ENCODE measurements at regions not wholly inside any gene's neighbourhood (a gene's known extent, or its start where the extent isn't known, plus 50 kb on each side); places are given as distances from the start of the nearest gene placed in this dataset.

DNA sequence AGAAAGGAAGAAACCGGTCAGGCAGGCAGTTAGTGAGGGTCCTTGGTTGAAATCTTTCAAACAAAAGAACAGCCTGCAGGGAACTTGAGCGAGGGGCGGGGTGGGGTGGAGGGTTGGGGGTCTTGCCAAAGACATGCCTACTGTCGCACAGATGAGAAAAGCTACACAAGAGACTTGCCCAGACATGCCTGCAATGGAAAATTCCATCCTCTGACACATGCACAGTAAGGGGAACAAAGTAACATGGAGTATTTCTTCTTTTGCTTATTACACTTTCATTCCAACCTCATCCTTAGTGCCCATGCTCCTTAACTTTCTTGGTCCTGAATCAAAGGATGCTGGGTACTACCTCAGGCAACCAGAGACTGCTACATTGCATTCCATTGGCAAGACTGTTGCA lies 1491.2 kb downstream of the STIM2 start:
- DNase-seq, result no peak

DNA sequence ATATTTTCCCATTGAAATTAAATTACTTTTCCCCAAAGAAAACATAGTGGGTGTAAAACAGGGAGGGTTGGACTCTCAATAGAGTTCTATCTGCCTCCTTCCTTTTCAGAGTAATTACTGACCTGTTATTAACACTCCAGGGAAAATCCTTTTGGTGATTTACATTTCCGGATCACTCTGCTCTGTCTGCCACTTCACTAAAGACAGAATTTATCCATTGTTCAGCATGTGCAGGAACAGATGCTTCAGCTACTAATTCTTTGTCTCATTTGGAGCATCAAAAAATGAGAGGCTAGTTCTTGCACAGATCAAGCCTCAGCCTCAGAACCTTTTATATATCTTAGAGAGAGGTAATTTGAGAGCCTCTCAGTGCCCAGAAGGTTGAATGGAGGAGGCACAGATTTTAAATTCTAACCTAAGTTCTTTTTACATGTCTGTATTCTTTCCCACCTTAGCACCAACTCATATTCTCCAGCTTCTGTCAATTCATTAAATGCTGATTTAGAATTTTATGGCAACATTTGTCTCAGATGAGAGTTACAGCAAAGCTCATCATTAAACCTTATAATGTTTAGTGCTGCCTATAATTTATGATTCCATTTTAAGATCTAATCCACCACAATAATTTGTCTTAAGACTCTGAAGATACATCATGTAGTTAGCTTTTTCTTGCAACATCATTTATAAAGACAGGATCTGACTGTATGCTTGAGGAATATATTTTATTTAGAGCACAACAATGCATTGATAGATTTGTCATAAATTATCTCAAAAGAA lies 1494.4 kb downstream of the STIM2 start:
- DNase-seq, result no peak

DNA sequence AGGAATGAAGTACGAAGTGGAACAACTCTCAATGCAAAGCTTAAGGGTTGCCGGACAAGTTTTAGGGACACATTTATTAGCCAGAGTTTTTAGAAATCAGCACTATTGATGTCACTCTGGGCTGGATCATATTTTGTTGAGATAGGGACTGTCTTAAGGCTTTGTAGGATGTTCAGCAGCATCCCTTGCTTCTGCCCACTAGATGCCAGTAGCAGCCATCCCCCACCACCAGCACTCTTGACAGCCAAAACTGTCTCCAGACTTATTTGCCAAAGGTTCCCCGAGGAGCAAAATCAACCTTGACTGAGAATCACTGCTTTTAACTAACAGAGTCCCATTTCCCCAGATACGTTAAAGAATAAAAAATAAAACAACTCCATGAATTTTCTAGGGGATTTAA lies 1497.3 kb downstream of the STIM2 start:
- DNase-seq, result no peak

GRCh38 chr4:28358606-28359005 lies 1498.0 kb downstream of the STIM2 start:
- DNase-seq, result no peak

DNA sequence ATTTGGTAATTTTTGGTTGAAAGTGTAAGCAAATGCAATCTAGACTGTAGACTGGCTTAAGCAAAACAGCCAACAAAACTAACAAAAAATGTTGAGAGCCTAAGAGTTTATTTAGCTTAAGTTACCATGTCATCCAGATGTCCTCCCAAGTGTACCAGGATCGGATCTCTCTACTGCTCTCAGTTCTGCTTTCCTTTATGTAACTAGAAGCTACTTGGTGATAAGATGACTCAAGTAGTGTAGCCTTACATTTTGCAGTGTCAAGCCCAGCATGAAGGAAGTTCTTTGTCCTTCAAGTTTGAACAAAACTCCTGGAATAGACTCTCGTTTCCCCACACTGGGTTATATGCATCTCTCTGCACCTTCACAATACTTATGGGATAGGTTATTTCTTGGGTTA lies 1500.0 kb downstream of the STIM2 start:
- DNase-seq, result no peak

GRCh38 chr4:28362169-28362568 lies 1501.5 kb downstream of the STIM2 start:
- DNase-seq, result no peak

- no peak for DNase-seq
Observed at GRCh38 chr4:28369499-28369898, 1508.9 kb downstream of the STIM2 start.

DNA sequence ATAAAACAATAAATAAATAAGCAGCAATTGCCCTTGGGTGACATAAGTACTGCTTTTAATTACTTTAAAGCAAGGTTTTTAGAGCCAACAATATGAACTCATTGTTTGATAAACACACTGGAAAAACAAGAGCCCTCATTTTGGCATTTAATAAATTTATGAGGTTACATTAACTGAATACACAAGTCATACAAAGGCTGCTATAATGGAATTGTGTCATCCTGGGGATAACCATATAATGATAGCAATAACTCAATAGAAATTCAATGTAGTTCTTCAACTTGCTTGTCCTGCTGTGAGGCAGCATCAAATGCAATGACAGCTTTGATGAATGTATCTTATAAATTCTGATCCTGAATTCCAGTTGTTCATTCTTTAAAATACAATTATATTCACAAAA lies 1512.5 kb downstream of the STIM2 start:
- DNase-seq, result no peak

DNA sequence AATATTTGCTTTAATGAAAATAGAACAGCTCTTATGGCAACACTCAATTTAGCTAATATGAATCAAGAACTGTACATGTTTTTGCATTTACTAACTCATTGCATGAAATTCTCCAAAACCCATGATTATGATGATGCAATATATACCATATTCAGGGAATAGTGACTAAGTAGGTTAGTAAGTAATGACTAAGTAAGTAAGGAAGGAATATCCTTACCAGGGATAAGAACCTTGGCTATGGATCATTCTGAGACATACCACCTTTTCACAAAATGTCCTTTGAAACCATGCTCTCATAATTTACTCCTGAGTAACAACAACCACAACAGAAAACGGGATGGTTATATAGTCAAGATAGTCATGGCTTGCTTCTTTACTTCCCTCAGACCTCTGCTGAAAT lies 1513.0 kb downstream of the STIM2 start:
- no peak for DNase-seq

- no peak for DNase-seq
Observed at GRCh38 chr4:28378109-28378830, 1517.6 kb downstream of the STIM2 start.

GRCh38 chr4:28385801-28386200 lies 1525.2 kb downstream of the STIM2 start:
- no peak for DNase-seq

DNA sequence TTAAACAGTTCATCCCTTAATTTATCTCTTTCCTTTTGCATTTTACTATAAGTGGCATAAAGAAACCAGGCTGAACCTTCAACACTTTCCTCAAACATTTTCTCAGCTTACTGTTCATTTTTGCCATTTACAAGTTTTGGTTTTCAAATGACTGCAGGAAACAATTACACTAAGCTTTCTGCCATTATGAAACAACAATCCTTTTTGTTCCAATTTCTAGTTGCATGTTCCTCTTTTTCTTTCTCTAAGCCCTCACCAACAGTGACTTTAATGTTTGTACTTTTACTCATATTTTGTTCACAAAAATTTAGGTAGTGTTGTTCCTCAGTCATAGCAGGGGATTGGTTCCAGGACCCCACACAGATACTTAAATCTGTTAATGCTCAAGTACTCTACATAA lies 1526.1 kb downstream of the STIM2 start:
- DNase-seq, result no peak

GRCh38 chr4:28388471-28388870 lies 1527.8 kb downstream of the STIM2 start:
- no peak for DNase-seq

DNA sequence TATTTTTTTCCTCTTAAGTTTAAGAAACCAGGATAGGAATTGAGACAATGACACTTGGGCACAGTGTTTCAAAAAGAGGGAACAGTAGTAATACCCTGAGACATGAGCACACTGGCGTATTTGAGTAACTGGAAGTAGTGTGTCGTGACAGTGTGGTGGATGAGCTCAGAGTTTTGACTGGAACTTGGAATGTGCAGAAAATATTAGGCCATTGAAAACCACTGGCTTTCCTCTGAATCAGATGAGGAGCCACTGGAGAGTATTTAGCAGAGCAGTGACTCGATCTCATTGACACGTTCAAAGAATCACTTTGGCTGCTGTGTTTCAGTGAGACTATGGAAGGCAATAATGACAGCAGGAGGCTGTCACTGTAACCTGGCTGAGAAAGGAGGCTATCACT lies 1531.2 kb downstream of the STIM2 start:
- no peak for DNase-seq

DNA sequence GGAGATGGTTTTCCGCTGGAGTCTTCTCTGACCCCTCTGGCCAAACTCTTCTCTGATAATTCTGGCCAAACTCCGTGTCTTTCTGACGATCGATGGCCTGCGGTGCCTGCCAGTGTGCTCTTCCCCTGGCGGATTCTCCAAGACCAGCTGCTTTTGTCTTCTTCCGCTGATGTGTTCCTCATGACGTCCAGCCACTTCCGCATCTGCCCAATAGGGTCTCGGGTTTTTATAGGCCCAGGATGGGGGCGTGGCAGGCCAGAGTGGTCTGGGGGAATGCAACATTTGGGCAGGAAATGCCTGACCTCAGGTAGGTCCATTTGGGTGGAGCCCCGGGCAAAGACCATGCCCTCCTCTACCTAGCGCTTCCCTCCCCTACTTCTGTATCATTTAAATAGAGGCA lies 1542.1 kb downstream of the STIM2 start:
- no peak for DNase-seq

- DNase-seq, result no peak
Observed at GRCh38 chr4:28421221-28421620, 1560.6 kb downstream of the STIM2 start.

GRCh38 chr4:28426251-28426650 lies 1565.6 kb downstream of the STIM2 start:
- no peak for DNase-seq

- DNase-seq, result no peak
Observed at GRCh38 chr4:28427306-28428085, 1566.9 kb downstream of the STIM2 start.

DNA sequence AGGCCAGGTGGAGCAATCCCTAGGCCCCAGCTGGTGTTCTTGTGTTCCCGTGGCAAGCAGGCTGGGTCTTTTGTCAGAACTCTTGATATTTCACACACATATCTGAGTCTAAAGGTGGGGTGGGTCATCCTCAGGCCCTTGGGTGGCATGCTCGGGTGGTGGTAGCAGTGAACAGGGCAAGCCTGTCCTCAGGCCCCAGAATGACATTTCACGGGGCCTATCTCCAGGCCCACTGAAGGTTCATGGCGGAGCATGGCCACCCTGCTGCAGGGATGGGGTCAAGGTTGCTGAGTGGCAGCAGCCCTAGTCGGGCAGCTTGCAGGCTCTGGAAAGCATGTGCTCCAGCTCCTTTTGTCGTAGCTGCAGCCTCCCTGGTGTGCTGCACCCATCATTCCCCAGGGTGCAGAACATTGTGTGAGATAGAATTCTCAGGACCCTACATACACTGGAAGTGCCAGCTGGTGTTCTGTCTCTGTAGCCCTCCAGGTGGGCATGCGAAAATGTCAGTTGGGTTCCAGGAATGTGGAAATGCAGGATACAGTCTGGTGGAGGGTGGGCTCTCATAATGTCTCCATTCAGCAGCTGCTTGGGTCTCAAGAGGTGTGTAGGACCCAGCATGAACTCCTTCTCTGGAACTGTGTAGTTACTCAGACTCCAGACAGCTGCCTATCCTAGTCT lies 1571.8 kb downstream of the STIM2 start:
- no peak for DNase-seq

DNA sequence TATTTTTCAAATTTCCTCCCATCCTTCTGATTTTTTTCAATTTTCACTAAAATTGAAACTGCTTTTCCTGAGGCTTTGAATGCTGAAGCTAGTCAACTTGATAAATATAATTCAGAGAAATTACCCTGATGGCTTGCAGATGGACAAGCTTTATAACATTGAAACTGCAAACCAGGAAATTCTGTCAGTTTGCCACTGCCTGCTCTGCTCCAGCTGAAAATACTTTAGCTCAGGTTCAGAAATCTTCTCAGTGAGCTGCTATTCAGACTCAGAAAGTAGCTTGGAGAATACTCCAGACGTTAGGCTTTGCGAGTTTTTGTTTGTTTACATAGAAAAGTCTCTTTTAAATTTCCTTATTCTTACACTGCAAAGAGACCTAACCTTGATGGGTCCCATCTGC lies 1574.7 kb downstream of the STIM2 start:
- DNase-seq, result no peak

- DNase-seq, result no peak
Observed at GRCh38 chr4:28436191-28437080, 1575.8 kb downstream of the STIM2 start.

DNA sequence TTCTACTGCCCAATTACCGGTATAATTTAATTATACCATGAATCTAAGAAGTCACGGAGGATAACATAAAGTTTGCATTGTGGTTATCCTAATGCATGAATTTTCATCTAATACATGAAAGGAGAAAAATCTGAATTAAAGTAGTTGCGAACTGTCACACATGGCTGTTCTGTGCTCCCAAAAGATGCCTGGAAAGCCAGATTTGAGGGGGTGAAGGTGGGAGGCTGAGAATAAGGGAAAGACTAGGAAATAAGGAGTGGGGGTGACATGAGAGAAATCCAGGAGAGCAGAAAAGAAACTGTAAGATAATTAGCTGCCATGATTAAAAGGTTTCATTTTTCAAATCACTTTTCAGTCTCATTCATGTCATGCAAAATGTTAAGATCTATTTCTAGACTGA lies 1582.7 kb downstream of the STIM2 start:
- DNase-seq, result no peak
